ENCODE measurements at regions not wholly inside any gene's neighbourhood (a gene's known extent, or its start where the extent isn't known, plus 50 kb on each side); places are given as distances from the start of the nearest gene placed in this dataset.

DNA sequence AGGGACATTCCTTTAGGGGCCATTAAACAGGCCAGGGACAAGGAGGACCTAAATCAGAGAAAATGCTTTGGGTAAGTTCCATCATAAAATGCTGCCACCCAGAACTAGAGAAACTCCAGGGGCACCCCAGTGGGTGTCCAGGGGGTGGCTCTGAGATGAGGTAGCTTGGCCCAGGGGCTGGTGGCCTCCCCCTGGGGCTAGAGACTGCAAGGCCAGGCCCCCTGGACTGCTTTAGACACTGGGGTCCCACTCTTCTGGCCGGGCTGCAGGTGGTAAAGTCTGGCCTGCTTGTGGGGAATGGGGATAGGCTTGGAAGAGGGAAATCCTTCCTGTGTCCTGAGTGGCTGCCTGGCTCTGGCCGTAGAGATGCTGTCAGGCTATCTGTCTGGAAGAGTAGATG is 169.6 kb upstream of the PODXL start:
- WGBS (ENCODE audit: insufficient coverage): 50% methylated on average over 2 of the region's 2 CpGs
- H3K27ac Mint-ChIP-seq: no peak overlapping the region

DNA sequence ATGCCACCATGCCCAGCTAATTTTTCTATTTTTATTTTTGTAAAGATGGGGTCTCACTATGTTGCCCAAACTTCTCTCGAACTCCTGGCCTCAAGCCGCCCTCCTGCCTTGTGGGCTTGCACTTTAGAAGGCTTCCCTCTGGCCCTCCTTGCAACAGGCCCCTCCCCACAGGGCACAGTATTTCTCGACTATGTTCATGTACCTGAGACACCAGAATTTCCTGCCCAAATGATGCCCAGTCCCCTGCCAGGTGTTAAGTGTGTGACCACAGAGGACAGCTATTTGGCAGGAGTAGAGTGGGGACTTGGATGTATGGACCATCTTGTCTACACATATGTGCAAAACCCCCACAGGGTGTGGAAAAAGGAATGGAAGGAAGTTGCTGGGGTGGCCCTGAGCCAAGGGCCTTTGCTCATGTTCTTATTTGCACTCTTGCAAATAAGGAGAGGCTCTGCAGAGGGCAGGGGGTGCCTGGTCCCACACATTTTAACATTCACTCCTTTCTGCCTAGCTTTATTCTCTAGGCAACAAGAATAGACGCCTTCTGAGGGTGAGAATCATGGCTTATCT is 168.4 kb upstream of the PODXL start:
- H3K27me3 ChIP-seq (replicated peaks in 1 of 2; ENCODE audit: control insufficient read depth in 2 of 2, extremely low read depth in 1 of 2, insufficient read depth in 2 of 2, low read length in 1 of 2): peaks cover 2 to 13% of the 10 kb centered on the region in 2 experiments
- no peak overlapping the region for H3K4me3 Mint-ChIP-seq
- no peak for ATAC-seq (replicated peaks in 1 of 4)
- H3K4me1 ChIP-seq (ENCODE audit: control insufficient read depth in 1 of 2, extremely low read depth in 1 of 2, insufficient read depth in 2 of 2, low read length in 2 of 2): no peaks in the 10 kb centered on the region
- H3K27ac ChIP-seq (ENCODE audit: low read length): no peak overlapping the region
- H3K27ac Mint-ChIP-seq: no peak overlapping the region
- DNase-seq: no peak
- peaks cover 13 to 23% of the 10 kb centered on the region in 2 donors for H3K27me3 Mint-ChIP-seq
- no peak overlapping the region for H3K4me3 ChIP-seq (ENCODE audit: control insufficient read depth in 1 of 2, extremely low read depth in 1 of 2, low read length in 1 of 2)
- WGBS (ENCODE audit: insufficient coverage): no CpG with 5 or more reads among the region's 4 CpGs
- POLR2A ChIA-PET: no interaction called here
- H3K9me3 ChIP-seq: no peaks in the 10 kb centered on the region
- H3K36me3 ChIP-seq (ENCODE audit: control insufficient read depth in 2 of 2, extremely low read depth in 1 of 2, insufficient read depth in 1 of 2, low read length in 1 of 2): no peaks in the 10 kb centered on the region
- H3K36me3 Mint-ChIP-seq: no peaks in the 10 kb centered on the region
- no peaks in the 10 kb centered on the region for H3K4me1 Mint-ChIP-seq
- CTCF ChIA-PET: no interaction called here
- peaks cover 0 to 9% (median 7%) of the 10 kb centered on the region in 3 donors for H3K9me3 Mint-ChIP-seq

More for the DNA sequence above, 169.6 kb upstream of the PODXL start:
- no peaks in the 10 kb centered on the region for H3K36me3 Mint-ChIP-seq
- H3K4me1 ChIP-seq (ENCODE audit: control insufficient read depth in 1 of 2, extremely low read depth in 1 of 2, insufficient read depth in 2 of 2, low read length in 2 of 2): no peaks in the 10 kb centered on the region
- H3K4me3 ChIP-seq (ENCODE audit: control insufficient read depth in 1 of 2, extremely low read depth in 1 of 2, low read length in 1 of 2): no peak overlapping the region
- H3K27me3 Mint-ChIP-seq: peaks cover 13 to 21% of the 10 kb centered on the region in 2 donors
- no peaks in the 10 kb centered on the region for H3K36me3 ChIP-seq (ENCODE audit: control insufficient read depth in 2 of 2, extremely low read depth in 1 of 2, insufficient read depth in 1 of 2, low read length in 1 of 2)
- H3K27me3 ChIP-seq (replicated peaks in 1 of 2; ENCODE audit: control insufficient read depth in 2 of 2, extremely low read depth in 1 of 2, insufficient read depth in 2 of 2, low read length in 1 of 2): peaks cover 2 to 13% of the 10 kb centered on the region in 2 experiments
- H3K4me3 Mint-ChIP-seq: no peak overlapping the region
- no peak for ATAC-seq (replicated peaks in 1 of 4)
- H3K4me1 Mint-ChIP-seq: no peaks in the 10 kb centered on the region
- ChIA-PET POLR2A (no interaction called here), CTCF (no interaction called here)
- no peak overlapping the region for H3K27ac ChIP-seq (ENCODE audit: low read length)
- H3K9me3 Mint-ChIP-seq: peaks cover 0 to 9% (median 7%) of the 10 kb centered on the region in 3 donors
- no peaks in the 10 kb centered on the region for H3K9me3 ChIP-seq
- DNase-seq: no peak

DNA sequence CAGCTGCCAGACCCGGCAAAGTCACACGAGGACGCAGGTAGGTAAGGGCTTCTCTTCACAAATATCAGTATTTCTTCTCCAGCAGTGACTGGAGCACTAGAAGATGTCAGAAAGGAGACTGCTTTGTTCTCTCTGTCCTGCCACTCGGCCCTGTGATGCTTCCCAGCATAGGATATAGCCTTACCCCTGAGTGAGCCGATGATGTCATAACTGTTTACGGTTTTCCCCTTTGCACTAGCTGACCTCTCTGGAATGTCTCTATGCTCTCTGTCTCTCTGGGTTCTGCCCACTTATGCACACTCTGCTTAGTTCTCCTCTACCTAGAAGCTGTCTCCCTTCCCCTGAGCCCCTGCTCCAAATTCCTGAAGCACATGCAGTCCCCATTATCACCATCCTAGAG is 167.5 kb upstream of the PODXL start:
- no peak for ATAC-seq (replicated peaks in 1 of 4)
- Mint-ChIP-seq H3K9me3 (peaks cover 0 to 8% (median 5%) of the 10 kb centered on the region in 3 donors), H3K4me1 (no peaks in the 10 kb centered on the region), H3K27ac (no peak overlapping the region), H3K27me3 (peaks cover 15 to 25% of the 10 kb centered on the region in 2 donors), H3K36me3 (no peaks in the 10 kb centered on the region), H3K4me3 (no peak overlapping the region)
- 67% methylated on average over 6 of the region's 6 CpGs for WGBS (ENCODE audit: insufficient coverage)
- Histone ChIP-seq H3K9me3 (no peaks in the 10 kb centered on the region), H3K4me3 (ENCODE audit: control insufficient read depth in 1 of 2, extremely low read depth in 1 of 2, low read length in 1 of 2) (no peak overlapping the region), H3K36me3 (ENCODE audit: control insufficient read depth in 2 of 2, extremely low read depth in 1 of 2, insufficient read depth in 1 of 2, low read length in 1 of 2) (no peaks in the 10 kb centered on the region), H3K27me3 (replicated peaks in 1 of 2; ENCODE audit: control insufficient read depth in 2 of 2, extremely low read depth in 1 of 2, insufficient read depth in 2 of 2, low read length in 1 of 2) (peaks cover 2 to 13% of the 10 kb centered on the region in 2 experiments), H3K4me1 (ENCODE audit: control insufficient read depth in 1 of 2, extremely low read depth in 1 of 2, insufficient read depth in 2 of 2, low read length in 2 of 2) (no peaks in the 10 kb centered on the region), H3K27ac (ENCODE audit: low read length) (no peak overlapping the region)
- ChIA-PET POLR2A (no interaction called here), CTCF (no interaction called here)
- no peak for DNase-seq

DNA sequence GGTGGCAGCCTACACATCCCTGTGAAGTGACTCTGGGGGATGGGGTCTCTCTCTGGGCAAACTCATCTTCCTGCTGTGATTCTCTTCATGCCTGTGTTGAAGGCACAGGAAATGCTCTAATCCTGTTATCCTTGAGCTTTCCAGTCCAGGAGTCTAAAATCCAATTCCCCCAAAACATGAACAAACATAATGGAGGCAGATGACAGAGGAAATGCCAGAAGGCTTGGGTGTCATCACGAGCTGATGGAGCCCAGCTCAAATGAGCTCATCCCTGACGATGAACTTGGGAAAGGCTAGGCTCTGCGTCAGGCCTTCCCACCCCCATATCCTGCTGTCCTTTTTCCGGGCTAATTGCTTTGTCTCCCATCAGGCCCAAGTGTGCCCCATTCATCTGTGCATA is 165.9 kb upstream of the PODXL start:
- no peak for ATAC-seq (replicated peaks in 1 of 4)
- Mint-ChIP-seq H3K4me3 (no peak overlapping the region), H3K27me3 (peaks cover 19 to 21% of the 10 kb centered on the region in 2 donors), H3K4me1 (no peaks in the 10 kb centered on the region), H3K27ac (no peak overlapping the region), H3K36me3 (no peaks in the 10 kb centered on the region), H3K9me3 (no peaks in the 10 kb centered on the region)
- ChIA-PET CTCF (interaction anchor here in 1 of 2 donors (1.1 kb wide), 1 partner anchor 26 kb away, joined by 3 read pairs; no protein-coding TSS in a partner anchor), POLR2A (no interaction called here)
- 56% methylated on average over 4 of the region's 4 CpGs for WGBS (ENCODE audit: insufficient coverage)
- no peaks in the 10 kb centered on the region for H3K36me3 ChIP-seq (ENCODE audit: control insufficient read depth in 2 of 2, extremely low read depth in 1 of 2, insufficient read depth in 1 of 2, low read length in 1 of 2)
- H3K27ac ChIP-seq (ENCODE audit: low read length): no peak overlapping the region
- DNase-seq: no peak
- H3K4me3 ChIP-seq (ENCODE audit: control insufficient read depth in 1 of 2, extremely low read depth in 1 of 2, low read length in 1 of 2): no peak overlapping the region
- no peaks in the 10 kb centered on the region for H3K9me3 ChIP-seq
- peaks cover 2 to 13% of the 10 kb centered on the region in 2 experiments for H3K27me3 ChIP-seq (replicated peaks in 1 of 2; ENCODE audit: control insufficient read depth in 2 of 2, extremely low read depth in 1 of 2, insufficient read depth in 2 of 2, low read length in 1 of 2)
- no peaks in the 10 kb centered on the region for H3K4me1 ChIP-seq (ENCODE audit: control insufficient read depth in 1 of 2, extremely low read depth in 1 of 2, insufficient read depth in 2 of 2, low read length in 2 of 2)

DNA sequence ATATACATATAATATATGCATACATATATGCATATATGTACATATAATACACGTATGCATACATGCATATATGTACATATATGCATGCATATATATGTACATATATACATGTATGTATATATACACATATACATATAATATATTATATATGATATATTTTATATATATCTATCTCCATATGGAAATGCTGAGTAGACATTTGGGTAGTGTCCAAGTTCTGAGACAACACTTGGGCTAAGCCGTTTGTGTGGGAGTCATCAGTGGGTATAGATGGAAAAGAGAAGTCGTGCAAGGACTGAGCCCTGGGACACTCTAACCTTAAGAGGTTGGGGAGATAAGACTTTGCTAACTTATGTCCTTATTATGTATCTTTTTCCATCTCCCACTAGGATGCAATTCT is 165.2 kb upstream of the PODXL start:
- H3K36me3 ChIP-seq (ENCODE audit: control insufficient read depth in 2 of 2, extremely low read depth in 1 of 2, insufficient read depth in 1 of 2, low read length in 1 of 2): no peaks in the 10 kb centered on the region
- CTCF ChIA-PET: no interaction called here
- Mint-ChIP-seq H3K36me3 (no peaks in the 10 kb centered on the region), H3K4me3 (no peak overlapping the region), H3K27ac (no peak overlapping the region), H3K27me3 (peaks cover 19 to 21% of the 10 kb centered on the region in 2 donors), H3K9me3 (no peaks in the 10 kb centered on the region), H3K4me1 (no peaks in the 10 kb centered on the region)
- H3K4me1 ChIP-seq (ENCODE audit: control insufficient read depth in 1 of 2, extremely low read depth in 1 of 2, insufficient read depth in 2 of 2, low read length in 2 of 2): no peaks in the 10 kb centered on the region
- no CpG with 5 or more reads among the region's 3 CpGs for WGBS (ENCODE audit: insufficient coverage)
- DNase-seq: no peak
- no peak for ATAC-seq (replicated peaks in 1 of 4)
- H3K4me3 ChIP-seq (ENCODE audit: control insufficient read depth in 1 of 2, extremely low read depth in 1 of 2, low read length in 1 of 2): no peak overlapping the region
- no peaks in the 10 kb centered on the region for H3K9me3 ChIP-seq
- H3K27me3 ChIP-seq (replicated peaks in 1 of 2; ENCODE audit: control insufficient read depth in 2 of 2, extremely low read depth in 1 of 2, insufficient read depth in 2 of 2, low read length in 1 of 2): peaks cover 2 to 9% of the 10 kb centered on the region in 2 experiments
- H3K27ac ChIP-seq (ENCODE audit: low read length): no peak overlapping the region
- POLR2A ChIA-PET: no interaction called here

DNA sequence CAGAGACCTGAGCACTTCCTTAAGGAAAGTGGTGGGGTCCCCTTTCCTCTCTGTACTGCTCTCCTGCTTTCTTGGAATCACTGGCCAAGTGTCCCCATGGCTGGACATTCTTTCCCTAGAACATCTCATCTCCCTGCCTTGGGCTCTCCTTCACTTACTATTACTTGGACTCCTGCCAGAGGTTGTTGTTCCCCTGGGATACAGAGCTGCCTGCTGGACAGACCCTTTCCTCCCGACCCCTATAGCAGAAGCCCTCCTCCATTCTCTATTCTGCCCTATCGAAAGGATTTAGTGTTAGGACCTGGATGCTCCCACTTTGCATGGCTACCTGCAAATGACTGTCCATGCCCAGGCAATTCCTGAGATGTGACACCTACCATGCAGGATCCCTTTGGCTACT is 164.3 kb upstream of the PODXL start:
- Histone ChIP-seq H3K27ac (ENCODE audit: low read length) (no peak overlapping the region), H3K4me3 (ENCODE audit: control insufficient read depth in 1 of 2, extremely low read depth in 1 of 2, low read length in 1 of 2) (no peak overlapping the region), H3K9me3 (no peaks in the 10 kb centered on the region), H3K27me3 (replicated peaks in 1 of 2; ENCODE audit: control insufficient read depth in 2 of 2, extremely low read depth in 1 of 2, insufficient read depth in 2 of 2, low read length in 1 of 2) (peaks cover 2 to 6% of the 10 kb centered on the region in 2 experiments), H3K36me3 (ENCODE audit: control insufficient read depth in 2 of 2, extremely low read depth in 1 of 2, insufficient read depth in 1 of 2, low read length in 1 of 2) (no peaks in the 10 kb centered on the region), H3K4me1 (ENCODE audit: control insufficient read depth in 1 of 2, extremely low read depth in 1 of 2, insufficient read depth in 2 of 2, low read length in 2 of 2) (no peaks in the 10 kb centered on the region)
- DNase-seq (no peak), ATAC-seq (replicated peaks in 1 of 4) (no peak)
- H3K9me3 Mint-ChIP-seq: no peaks in the 10 kb centered on the region
- H3K27me3 Mint-ChIP-seq: peaks cover 17 to 21% of the 10 kb centered on the region in 2 donors
- H3K4me1 Mint-ChIP-seq: no peaks in the 10 kb centered on the region
- 20% methylated on average over 1 of the region's 2 CpGs for WGBS (ENCODE audit: insufficient coverage)
- no peak overlapping the region for H3K4me3 Mint-ChIP-seq
- POLR2A ChIA-PET: no interaction called here
- H3K36me3 Mint-ChIP-seq: no peaks in the 10 kb centered on the region
- H3K27ac Mint-ChIP-seq: no peak overlapping the region
- CTCF ChIA-PET: interaction anchor here in 1 of 2 donors (0.6 kb wide), 1 partner anchor 50 kb away, joined by 3 read pairs; no protein-coding TSS in a partner anchor

DNA sequence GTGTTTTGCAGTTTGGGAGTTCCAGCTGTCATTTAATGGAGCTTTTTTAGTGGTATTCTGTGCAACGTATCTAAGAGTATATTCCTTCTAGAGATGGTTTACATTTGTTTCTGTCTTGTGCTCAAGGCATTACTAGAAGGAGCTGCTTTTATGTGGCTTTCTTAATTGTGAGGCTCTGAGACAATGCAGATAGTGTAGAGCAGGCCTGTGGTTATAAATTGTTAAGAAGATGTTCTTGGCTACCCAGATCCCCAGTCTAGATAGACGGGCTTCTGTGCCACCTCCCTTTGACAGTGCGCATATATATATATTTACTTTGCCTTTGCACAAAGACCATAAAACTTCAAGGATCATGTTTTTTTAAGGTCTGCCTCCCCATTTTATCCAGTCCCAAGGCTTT is 160.8 kb upstream of the PODXL start:
- Mint-ChIP-seq H3K27ac (no peak overlapping the region), H3K4me3 (no peak overlapping the region), H3K4me1 (no peaks in the 10 kb centered on the region), H3K36me3 (no peaks in the 10 kb centered on the region), H3K9me3 (no peaks in the 10 kb centered on the region), H3K27me3 (peaks cover 13 to 18% of the 10 kb centered on the region in 2 donors)
- no peaks in the 10 kb centered on the region for H3K9me3 ChIP-seq
- ATAC-seq (replicated peaks in 1 of 4): no peak
- POLR2A ChIA-PET: no interaction called here
- H3K4me1 ChIP-seq (ENCODE audit: control insufficient read depth in 1 of 2, extremely low read depth in 1 of 2, insufficient read depth in 2 of 2, low read length in 2 of 2): no peaks in the 10 kb centered on the region
- no peak overlapping the region for H3K27ac ChIP-seq (ENCODE audit: low read length)
- no CpG with 5 or more reads among the region's 3 CpGs for WGBS (ENCODE audit: insufficient coverage)
- H3K27me3 ChIP-seq (replicated peaks in 1 of 2; ENCODE audit: control insufficient read depth in 2 of 2, extremely low read depth in 1 of 2, insufficient read depth in 2 of 2, low read length in 1 of 2): peaks cover 0 to 7% of the 10 kb centered on the region in 2 experiments
- no peaks in the 10 kb centered on the region for H3K36me3 ChIP-seq (ENCODE audit: control insufficient read depth in 2 of 2, extremely low read depth in 1 of 2, insufficient read depth in 1 of 2, low read length in 1 of 2)
- CTCF ChIA-PET: interaction anchor here (0.5 to 0.7 kb wide), 3 partner anchors 25 to 1381 kb away, joined by 3 to 6 read pairs (median 4); no protein-coding TSS in a partner anchor
- H3K4me3 ChIP-seq (ENCODE audit: control insufficient read depth in 1 of 2, extremely low read depth in 1 of 2, low read length in 1 of 2): no peak overlapping the region
- DNase-seq: no peak
